Upper lobe of left lung (tissue), 4 donors: ENCODE measurements at regions not wholly inside any gene's neighbourhood (a gene's known extent, or its start where the extent isn't known, plus 50 kb on each side); places are given as distances from the start of the nearest gene placed in this dataset.

ENCODE experiments used
- CTCF ChIP-seq, 6 experiments: fragments of 450-650 bp in 4 of 6; fragments of 200-600 bp in 2 of 6; sonication (generic) in 2 of 6; IDR thresholded peaks; one replicate each; pipeline ENCODE4 v1.5.1; 2016 to 2019; ENCODE audit warnings: antibody characterized with exemption in 6 of 6
- EP300 ChIP-seq, 4 donors: sonication (generic); formaldehyde crosslinking; IDR thresholded peaks; one replicate each; pipeline ENCODE4 v1.5.1; 2017; ENCODE audit warnings: antibody characterized with exemption in 4 of 4, control low read depth in 2 of 4
- POLR2A ChIP-seq, 4 donors: fragments of 450-650 bp; IDR thresholded peaks; one replicate each; pipeline ENCODE4 v1.5.1; 2016 to 2017; ENCODE audit warnings: antibody characterized with exemption in 4 of 4, mild to moderate bottlenecking in 2 of 4

GRCh38 chr6:71383476-71383875 lies 94.9 kb downstream of the OGFRL1 start:
- TF ChIP-seq POLR2A (IDR thresholded peaks at IDR 0.05) = no peak
- TF ChIP-seq EP300 (IDR thresholded peaks at IDR 0.05) = no peak
- no peak for TF ChIP-seq CTCF (IDR thresholded peaks at IDR 0.05)
